ENCODE measurements at regions not wholly inside any gene's neighbourhood (a gene's known extent, or its start where the extent isn't known, plus 50 kb on each side); places are given as distances from the start of the nearest gene placed in this dataset.

- TF ChIP-seq JUN (IDR thresholded peaks at IDR 0.05; ENCODE audit: low read depth, low read length) (no peak), ZNF274 (IDR thresholded peaks at IDR 0.05; ENCODE audit: borderline replicate concordance, extremely low read depth, low read length) (no peak)
These were observed 274.5 kb upstream of the RARB start (continued) for GRCh38 chr3:25153561-25153960.

Measured in H1 (cell line).